ENCODE measurements at regions not wholly inside any gene's neighbourhood (a gene's known extent, or its start where the extent isn't known, plus 50 kb on each side); places are given as distances from the start of the nearest gene placed in this dataset.

- DNase-seq (ENCODE audit: low read depth), result no peak
- no peak for TF ChIP-seq MYC (IDR thresholded peaks at IDR 0.05; ENCODE audit: low read depth, low read length)
- no peak for TF ChIP-seq CTCF (IDR thresholded peaks at IDR 0.05; ENCODE audit: low read depth, low read length)
- no peak for TF ChIP-seq POLR2A (IDR thresholded peaks at IDR 0.05; ENCODE audit: extremely low read depth, insufficient read length)
- H3K4me3 ChIP-seq (ENCODE audit: low read depth, low read length), result no peak overlapping the region
Observed at GRCh38 chr3:194080436-194080835, 55.5 kb upstream of the HES1 start.

GRCh38 chr3:194080913-194081800 lies 54.8 kb upstream of the HES1 start:
- TF ChIP-seq MYC (IDR thresholded peaks at IDR 0.05; ENCODE audit: low read depth, low read length), result no peak
- TF ChIP-seq CTCF (IDR thresholded peaks at IDR 0.05; ENCODE audit: low read depth, low read length), result no peak
- TF ChIP-seq POLR2A (IDR thresholded peaks at IDR 0.05; ENCODE audit: extremely low read depth, insufficient read length), result no peak
- no peak for TF ChIP-seq MAX (IDR thresholded peaks at IDR 0.05; ENCODE audit: low read depth, low read length)
- H3K4me3 ChIP-seq (ENCODE audit: low read depth, low read length), result no peak overlapping the region
- DNase-seq (ENCODE audit: low read depth), result no peak

GRCh38 chr3:194081826-194082225 lies 54.1 kb upstream of the HES1 start:
- TF ChIP-seq CTCF (IDR thresholded peaks at IDR 0.05; ENCODE audit: low read depth, low read length) (no peak), POLR2A (IDR thresholded peaks at IDR 0.05; ENCODE audit: extremely low read depth, insufficient read length) (no peak), MYC (IDR thresholded peaks at IDR 0.05; ENCODE audit: low read depth, low read length) (no peak), MAX (IDR thresholded peaks at IDR 0.05; ENCODE audit: low read depth, low read length) (no peak)
- DNase-seq (ENCODE audit: low read depth), result no peak
- no peak overlapping the region for H3K4me3 ChIP-seq (ENCODE audit: low read depth, low read length)

GRCh38 chr3:194082743-194083636 lies 53.0 kb upstream of the HES1 start:
- H3K4me3 ChIP-seq (ENCODE audit: low read depth, low read length), result no peak overlapping the region
- TF ChIP-seq MYC (IDR thresholded peaks at IDR 0.05; ENCODE audit: low read depth, low read length) (no peak), MAX (IDR thresholded peaks at IDR 0.05; ENCODE audit: low read depth, low read length) (no peak), POLR2A (IDR thresholded peaks at IDR 0.05; ENCODE audit: extremely low read depth, insufficient read length) (no peak), CTCF (IDR thresholded peaks at IDR 0.05; ENCODE audit: low read depth, low read length) (no peak)
- DNase-seq (ENCODE audit: low read depth), result no peak

GRCh38 chr3:194083637-194084224 lies 52.2 kb upstream of the HES1 start:
- no peak for TF ChIP-seq MAX (IDR thresholded peaks at IDR 0.05; ENCODE audit: low read depth, low read length)
- TF ChIP-seq POLR2A (IDR thresholded peaks at IDR 0.05; ENCODE audit: extremely low read depth, insufficient read length), result no peak
- no peak for TF ChIP-seq CTCF (IDR thresholded peaks at IDR 0.05; ENCODE audit: low read depth, low read length)
- TF ChIP-seq MYC (IDR thresholded peaks at IDR 0.05; ENCODE audit: low read depth, low read length), result no peak
- no peak overlapping the region for H3K4me3 ChIP-seq (ENCODE audit: low read depth, low read length)
- DNase-seq (ENCODE audit: low read depth), result no peak
